Osteoblast (primary cell): ENCODE measurements at regions not wholly inside any gene's neighbourhood (a gene's known extent, or its start where the extent isn't known, plus 50 kb on each side); places are given as distances from the start of the nearest gene placed in this dataset.

Experiments used
- DNase-seq: peaks from one replicate; pipeline ENCODE4 v3.0.0; 2011; ENCODE audit warnings: low spot score, mixed read lengths; ENCODE audit not compliant: insufficient read length; ENCODE audit errors: missing footprints
- H2AFZ ChIP-seq: 2 replicates; pipeline ENCODE4 v1.6.0; 2011; ENCODE audit warnings: mild to moderate bottlenecking, low read length
- H3K27ac ChIP-seq: 2 replicates; pipeline ENCODE4 v1.5.1; 2011; ENCODE audit warnings: mild to moderate bottlenecking, low read depth, low read length, moderate library complexity
- H3K27me3 ChIP-seq: 2 replicates; pipeline ENCODE4 v1.6.0; 2012; ENCODE audit warnings: mild to moderate bottlenecking, control low read depth, inconsistent platforms, low read length, moderate library complexity; ENCODE audit not compliant: insufficient read depth
- H3K36me3 ChIP-seq: 2 replicates; pipeline ENCODE4 v1.5.1; 2011; ENCODE audit warnings: mild to moderate bottlenecking, low read length, control low read depth, moderate library complexity; ENCODE audit not compliant: insufficient read depth
- H3K4me1 ChIP-seq: 2 replicates; pipeline ENCODE4 v1.5.1; 2011; ENCODE audit warnings: mild to moderate bottlenecking, low read length, control low read depth, moderate library complexity; ENCODE audit not compliant: insufficient read depth
- H3K4me2 ChIP-seq: 2 replicates; pipeline ENCODE4 v1.6.0; 2011; ENCODE audit warnings: mild to moderate bottlenecking, low read length; ENCODE audit not compliant: insufficient read depth
- H3K4me3 ChIP-seq: fragments of 200-600 bp; sonication (generic); 3 replicates; pipeline ENCODE4 v1.5.1; 2012; ENCODE audit warnings: mild to moderate bottlenecking, low read length, inconsistent platforms; ENCODE audit not compliant: insufficient read depth
- H3K79me2 ChIP-seq: 2 replicates; pipeline ENCODE4 v1.6.0; 2012; ENCODE audit warnings: mild to moderate bottlenecking, low read length, control low read depth, inconsistent platforms; ENCODE audit not compliant: insufficient read depth
- H3K9me3 ChIP-seq: 2 replicates; pipeline ENCODE4 v1.5.1; 2011; ENCODE audit warnings: low read depth, low read length, control low read depth
- H4K20me1 ChIP-seq: 2 replicates; pipeline ENCODE4 v1.6.0; 2012; ENCODE audit warnings: mild to moderate bottlenecking, low read length, control low read depth; ENCODE audit not compliant: insufficient read depth
- TF ChIP-seq, protein P1 (sequence below): IDR thresholded peaks from 2 replicates; pipeline ENCODE4 v1.5.1; 2011; ENCODE audit warnings: mild to moderate bottlenecking, low read depth, low read length, moderate library complexity; ENCODE audit errors: extremely low read depth

DNA sequence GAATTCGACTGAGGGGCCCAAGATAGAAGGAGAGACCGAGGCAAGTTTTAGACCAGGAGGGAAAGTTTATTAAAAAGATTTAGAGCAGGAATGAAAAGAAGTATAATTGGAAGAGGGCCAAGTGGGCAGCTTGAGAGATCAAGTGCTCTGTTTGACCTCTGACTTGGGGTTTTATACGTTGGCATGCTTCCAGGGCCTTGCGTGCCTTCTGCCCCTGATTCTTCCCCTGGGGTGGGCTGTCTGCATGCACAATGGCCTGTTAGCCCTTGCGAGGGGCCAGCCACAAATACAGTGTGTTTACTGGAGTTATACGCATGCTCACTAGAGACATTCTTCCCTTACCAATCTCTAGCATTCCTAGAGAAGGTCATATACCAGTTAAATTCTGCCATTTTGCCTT lies 70.7 kb upstream of the LARS2 start:
- H3K27ac ChIP-seq = no peak overlapping the region
- TF ChIP-seq, protein P1, sequence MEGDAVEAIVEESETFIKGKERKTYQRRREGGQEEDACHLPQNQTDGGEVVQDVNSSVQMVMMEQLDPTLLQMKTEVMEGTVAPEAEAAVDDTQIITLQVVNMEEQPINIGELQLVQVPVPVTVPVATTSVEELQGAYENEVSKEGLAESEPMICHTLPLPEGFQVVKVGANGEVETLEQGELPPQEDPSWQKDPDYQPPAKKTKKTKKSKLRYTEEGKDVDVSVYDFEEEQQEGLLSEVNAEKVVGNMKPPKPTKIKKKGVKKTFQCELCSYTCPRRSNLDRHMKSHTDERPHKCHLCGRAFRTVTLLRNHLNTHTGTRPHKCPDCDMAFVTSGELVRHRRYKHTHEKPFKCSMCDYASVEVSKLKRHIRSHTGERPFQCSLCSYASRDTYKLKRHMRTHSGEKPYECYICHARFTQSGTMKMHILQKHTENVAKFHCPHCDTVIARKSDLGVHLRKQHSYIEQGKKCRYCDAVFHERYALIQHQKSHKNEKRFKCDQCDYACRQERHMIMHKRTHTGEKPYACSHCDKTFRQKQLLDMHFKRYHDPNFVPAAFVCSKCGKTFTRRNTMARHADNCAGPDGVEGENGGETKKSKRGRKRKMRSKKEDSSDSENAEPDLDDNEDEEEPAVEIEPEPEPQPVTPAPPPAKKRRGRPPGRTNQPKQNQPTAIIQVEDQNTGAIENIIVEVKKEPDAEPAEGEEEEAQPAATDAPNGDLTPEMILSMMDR = no peak

DNA sequence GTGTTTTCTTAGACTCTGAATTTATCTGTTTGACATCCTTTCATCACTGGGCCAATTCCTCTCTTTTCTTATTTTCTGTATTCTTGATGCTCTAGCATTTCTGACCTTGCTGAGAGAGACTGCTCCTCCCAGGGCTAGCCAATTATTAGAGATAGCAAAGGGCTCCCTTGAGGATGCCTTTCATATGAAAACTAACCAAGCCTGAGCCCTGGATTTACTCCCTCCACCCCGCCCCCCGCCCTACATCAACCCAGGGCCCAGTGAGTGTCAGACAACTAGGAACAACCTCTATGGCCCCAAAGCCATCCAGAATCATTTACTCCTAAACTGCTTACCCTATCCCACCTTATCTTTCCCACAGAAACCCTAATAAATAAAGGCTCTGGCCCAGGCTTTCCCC lies 69.7 kb upstream of the LARS2 start:
- Histone ChIP-seq H4K20me1 (no peaks in the 10 kb centered on the region), H3K27ac (no peak overlapping the region), H3K79me2 (no peaks in the 10 kb centered on the region), H3K4me1 (no peaks in the 10 kb centered on the region), H3K4me2 (no peak overlapping the region), H3K27me3 (peaks cover 15% of the 10 kb centered on the region), H3K9me3 (no peaks in the 10 kb centered on the region), H2AFZ (no peak overlapping the region), H3K36me3 (no peaks in the 10 kb centered on the region), H3K4me3 (no peak overlapping the region)
- no peak for DNase-seq
- TF ChIP-seq, protein P1 = no peak

More for the DNA sequence above, 70.7 kb upstream of the LARS2 start:
- Histone ChIP-seq H3K36me3 (no peaks in the 10 kb centered on the region), H3K9me3 (no peaks in the 10 kb centered on the region), H3K4me3 (no peak overlapping the region), H3K4me2 (no peak overlapping the region), H3K27me3 (peaks cover 20% of the 10 kb centered on the region), H4K20me1 (no peaks in the 10 kb centered on the region), H3K79me2 (no peaks in the 10 kb centered on the region), H3K4me1 (no peaks in the 10 kb centered on the region), H2AFZ (no peak overlapping the region)
- no peak for DNase-seq

DNA sequence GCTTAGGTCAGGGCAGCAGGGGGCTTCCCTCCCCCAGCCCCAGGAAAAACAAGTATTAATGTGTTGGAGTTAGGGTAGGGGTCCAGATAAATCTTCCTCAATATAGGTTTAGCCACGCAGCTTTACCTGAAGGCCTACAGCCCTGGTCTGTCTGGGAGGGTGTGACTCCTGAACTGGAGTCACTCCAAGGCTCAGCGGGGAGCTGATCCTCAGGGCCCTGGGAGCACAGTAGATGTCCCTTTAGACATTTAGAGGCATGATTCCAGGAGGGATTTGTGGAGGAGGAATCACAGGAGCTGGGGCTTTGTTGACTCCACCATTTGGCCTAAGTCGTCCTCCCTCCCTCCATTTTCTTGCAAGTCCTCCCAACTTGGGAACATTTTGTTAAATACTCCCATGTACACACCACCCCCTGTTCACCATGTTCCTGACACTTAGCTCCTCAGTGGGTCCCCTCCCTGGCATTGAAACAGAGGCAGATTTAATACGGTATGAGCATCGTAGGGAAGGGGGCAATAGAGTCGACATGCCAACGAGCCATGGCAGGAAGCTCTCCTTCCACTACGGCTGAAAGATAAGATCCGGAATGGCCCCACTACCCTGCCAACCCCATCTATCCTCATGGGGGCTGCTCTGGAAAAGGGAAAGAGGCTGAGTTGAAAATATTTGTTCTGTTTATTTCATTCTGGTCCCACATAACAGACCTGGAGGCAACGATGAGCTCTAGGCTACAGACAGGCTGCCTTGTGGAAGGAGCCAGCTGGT lies 69.0 kb upstream of the LARS2 start:
- DNase-seq = no peak
- Histone ChIP-seq H3K4me2 (no peak overlapping the region), H3K79me2 (no peaks in the 10 kb centered on the region), H3K9me3 (no peaks in the 10 kb centered on the region), H3K36me3 (no peaks in the 10 kb centered on the region), H3K27ac (no peak overlapping the region), H3K4me1 (no peaks in the 10 kb centered on the region), H3K27me3 (peaks cover 14% of the 10 kb centered on the region), H2AFZ (no peak overlapping the region), H4K20me1 (no peaks in the 10 kb centered on the region), H3K4me3 (no peak overlapping the region)
- TF ChIP-seq, protein P1 = no peak

DNA sequence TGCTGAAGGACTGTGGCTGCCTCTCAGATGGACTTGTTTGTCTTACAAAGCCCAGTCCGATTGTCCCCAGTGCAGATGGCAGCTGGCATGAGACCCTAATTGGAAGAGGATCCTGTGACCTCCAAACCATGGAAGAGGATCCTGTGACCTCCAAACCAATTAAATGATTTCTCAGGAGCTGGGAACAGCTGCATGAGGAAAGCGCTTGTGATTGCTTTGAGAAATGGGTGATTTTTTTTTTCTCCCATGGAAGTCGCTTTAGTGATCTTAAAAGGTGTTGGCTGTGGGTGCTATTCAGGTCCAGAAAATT lies 68.4 kb upstream of the LARS2 start:
- DNase-seq = no peak
- H3K27ac ChIP-seq = no peak overlapping the region
- no peaks in the 10 kb centered on the region for H4K20me1 ChIP-seq
- H2AFZ ChIP-seq = no peak overlapping the region
- TF ChIP-seq, protein P1 = no peak
- H3K27me3 ChIP-seq = peaks cover 16% of the 10 kb centered on the region
- H3K4me1 ChIP-seq = no peaks in the 10 kb centered on the region
- H3K4me2 ChIP-seq = no peak overlapping the region
- no peaks in the 10 kb centered on the region for H3K79me2 ChIP-seq
- no peak overlapping the region for H3K4me3 ChIP-seq
- no peaks in the 10 kb centered on the region for H3K9me3 ChIP-seq
- H3K36me3 ChIP-seq = no peaks in the 10 kb centered on the region
